ENCODE measurements at regions not wholly inside any gene's neighbourhood (a gene's known extent, or its start where the extent isn't known, plus 50 kb on each side); places are given as distances from the start of the nearest gene placed in this dataset.

DNA sequence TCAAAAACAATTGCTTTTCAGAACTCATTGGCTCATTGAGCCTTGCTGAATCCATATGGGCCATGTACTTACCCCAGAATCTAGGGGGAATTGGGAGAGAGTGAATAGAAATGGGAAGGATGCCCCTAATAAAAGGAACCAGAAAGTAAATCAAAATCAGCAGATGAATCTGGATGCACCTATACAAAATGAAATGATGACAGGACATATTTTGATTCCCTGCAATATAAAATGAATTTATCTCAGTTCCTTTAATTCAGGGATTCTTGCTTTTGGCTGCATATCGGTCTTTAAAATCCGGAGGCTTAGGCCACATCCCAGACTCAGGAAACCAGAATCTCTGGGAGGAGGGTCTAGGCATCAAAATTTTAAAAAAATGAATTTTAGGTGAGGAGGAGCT, 107.7 kb upstream of the NEO1 start:
- no peak for TF ChIP-seq CTCF (IDR thresholded peaks at IDR 0.05)
- no peak for TF ChIP-seq POLR2A (IDR thresholded peaks at IDR 0.05)
